ENCODE measurements at regions not wholly inside any gene's neighbourhood (a gene's known extent, or its start where the extent isn't known, plus 50 kb on each side); places are given as distances from the start of the nearest gene placed in this dataset.

DNA sequence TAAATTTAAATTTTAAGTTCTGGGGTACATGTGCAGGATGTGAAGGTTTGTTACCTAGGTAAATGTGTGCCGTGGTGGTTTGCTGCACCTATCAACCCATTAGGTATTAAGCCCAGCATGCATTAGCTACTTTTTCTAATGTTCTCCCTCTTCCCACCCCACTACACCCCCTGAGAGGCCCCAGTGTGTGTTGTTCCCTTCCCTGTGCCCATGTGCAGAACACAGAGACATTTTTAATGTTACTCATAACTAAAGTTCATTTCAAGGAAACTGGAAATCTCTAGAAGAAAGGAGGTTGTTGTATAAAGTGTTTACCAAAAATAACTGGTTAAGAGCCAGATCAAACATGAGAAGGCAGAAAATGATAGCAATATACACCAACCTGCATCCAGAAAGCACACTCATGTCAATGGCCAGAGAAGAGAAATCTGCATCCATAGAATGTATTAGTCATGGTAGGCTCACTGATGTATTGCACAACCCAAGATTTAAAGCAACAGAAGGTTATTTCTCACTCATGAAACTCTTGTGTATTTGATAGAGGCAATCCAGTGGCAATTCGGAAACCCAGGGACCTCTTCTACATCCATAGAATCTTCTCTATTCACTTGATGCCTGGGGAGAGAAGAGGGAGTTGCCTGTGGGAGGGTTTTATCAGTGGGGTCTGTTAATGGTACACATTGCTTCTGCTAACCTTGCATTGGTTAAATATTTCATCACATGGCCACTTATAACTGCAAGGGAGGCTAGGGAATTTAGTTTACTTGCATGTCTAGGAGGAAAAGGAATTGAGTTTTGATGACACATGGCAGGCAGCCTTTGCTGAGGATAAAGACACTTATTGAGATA is 321.9 kb upstream of the RASGRP1 start:
- DNase-seq (ENCODE audit: low spot score): no peak

DNA sequence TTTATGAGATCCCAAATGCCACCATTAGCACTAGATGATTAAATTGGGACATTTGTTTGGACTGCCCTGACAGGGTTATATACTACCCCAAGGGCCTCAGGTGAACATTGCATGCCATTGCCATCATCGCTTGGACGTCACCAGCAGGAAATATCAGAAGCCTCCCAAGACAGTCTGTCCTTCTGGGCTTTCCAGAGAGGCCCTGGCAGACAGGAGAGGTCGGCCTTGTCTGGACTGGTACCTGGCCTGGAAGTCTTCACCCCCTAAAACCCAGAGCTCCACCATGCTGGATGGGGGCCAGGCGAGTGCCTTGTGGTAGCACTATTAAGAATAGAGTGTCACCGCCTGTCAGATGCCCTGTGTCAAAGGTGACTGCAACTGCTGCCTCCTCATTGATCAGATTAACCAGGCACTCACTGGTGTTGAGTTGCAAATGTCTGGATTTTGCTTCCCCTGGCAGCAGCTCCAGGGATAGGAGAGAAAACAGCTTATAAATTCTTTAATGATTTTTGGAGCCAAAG is 324.1 kb upstream of the RASGRP1 start:
- DNase-seq (ENCODE audit: low spot score): no peak

DNA sequence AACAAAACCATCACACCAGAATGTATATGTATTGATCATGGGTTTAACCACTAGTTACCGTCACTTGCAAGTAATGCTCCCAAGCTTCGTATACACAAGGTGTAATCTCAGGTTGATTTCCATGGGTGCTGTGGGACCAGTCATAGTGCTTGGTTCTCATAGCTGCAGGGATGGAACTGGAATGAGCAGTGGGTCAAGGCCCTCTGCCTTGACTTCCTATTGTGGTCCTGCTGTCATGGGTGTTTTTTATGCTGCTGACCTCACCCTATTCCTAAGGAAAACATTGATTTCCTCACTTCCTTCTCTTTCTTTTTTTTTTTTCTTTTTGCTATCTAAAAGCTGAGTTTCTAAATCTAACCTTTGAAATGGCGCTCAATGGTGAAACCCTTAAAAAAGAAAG is 325.6 kb upstream of the RASGRP1 start:
- no peak for DNase-seq (ENCODE audit: low spot score)

DNA sequence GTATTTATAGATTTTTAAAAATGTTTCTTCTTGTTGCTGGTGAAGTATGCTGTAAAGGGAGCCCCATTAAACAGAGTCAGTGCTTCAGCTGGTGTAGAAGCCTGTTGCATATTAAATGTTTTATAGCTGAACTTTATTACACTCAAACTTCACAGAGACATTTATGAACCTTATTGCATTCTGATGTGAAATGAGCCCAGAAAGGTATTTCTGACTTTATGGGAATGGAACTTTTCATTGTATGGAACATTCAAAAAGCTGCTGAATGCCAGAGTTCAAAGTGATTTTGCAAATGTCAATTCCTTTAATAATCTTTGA is 329.3 kb upstream of the RASGRP1 start:
- no peak for DNase-seq (ENCODE audit: low spot score)

DNA sequence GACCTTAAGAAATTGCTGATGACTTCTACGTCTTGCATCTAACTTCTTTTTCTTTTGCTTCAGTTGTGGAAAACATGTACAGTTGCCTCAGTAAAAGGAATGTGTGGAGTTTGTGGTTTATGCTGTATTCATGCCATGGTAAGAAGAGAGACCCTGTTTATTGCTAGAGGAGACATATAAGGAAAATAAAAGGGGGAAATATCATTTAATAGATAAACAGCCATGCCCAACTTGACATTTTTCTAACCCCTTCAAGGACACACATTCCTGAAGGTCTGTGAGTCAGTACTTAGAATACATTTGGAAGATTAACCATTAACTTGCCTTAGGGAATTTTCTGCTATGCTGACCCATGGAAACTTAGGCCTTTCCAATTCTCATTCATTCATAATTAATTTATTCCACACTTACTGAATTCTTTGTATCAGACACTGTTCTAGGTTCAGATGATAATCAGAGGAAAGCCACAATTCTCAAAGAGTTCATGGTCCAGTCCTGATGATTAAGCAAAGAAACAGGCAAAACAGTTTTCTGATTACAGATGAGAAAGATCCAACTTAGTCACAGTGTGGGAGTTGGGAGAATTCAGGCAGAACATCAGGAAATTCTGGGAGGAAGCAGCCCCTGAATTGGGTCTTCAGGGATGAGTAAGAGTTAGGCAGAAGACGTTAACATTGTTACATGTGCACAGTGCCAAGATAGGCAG is 329.8 kb upstream of the RASGRP1 start:
- no peak for DNase-seq (ENCODE audit: low spot score)

DNA sequence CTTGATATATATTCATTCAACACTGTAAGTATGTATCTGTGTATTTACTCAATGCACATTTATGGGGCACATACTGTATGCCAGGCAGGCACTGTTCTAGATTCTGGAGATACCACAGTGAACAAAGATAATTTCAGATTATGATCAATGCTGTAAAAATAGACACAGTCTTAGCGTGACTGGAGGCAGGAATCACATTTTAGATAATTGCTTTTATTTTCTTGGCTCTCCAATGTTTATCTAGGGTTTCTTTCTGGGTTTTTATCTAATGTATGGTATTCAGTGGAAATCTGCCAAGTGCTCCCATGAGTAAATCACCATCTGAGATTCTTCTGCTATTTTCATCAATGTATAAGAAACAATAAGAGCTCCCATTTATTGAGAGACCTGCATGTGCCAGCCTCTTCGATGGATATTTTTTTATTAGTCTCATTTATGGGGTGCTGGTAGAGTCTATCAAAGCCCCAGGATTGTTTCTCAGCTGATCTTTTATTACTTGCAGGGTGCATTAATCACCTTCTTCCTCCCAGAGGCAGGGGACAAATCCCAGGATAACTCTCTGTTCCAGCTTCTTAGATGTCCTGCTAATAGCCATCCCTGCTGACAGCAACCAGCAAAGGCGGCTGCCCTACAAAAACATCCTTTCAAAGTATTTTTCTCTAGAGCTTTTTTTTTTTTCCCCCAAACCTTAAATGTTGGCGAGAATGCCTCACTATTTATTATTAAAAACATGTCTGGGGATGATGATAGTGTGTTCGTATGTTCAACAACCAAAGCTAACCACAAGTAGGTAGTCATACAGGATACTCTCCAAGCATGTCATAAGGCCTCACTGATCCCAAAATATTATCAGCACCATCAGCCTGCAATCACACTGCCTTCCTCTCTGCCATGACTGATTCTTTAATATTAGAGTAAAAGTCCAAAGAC is 331.0 kb upstream of the RASGRP1 start:
- DNase-seq (ENCODE audit: low spot score): no peak

DNA sequence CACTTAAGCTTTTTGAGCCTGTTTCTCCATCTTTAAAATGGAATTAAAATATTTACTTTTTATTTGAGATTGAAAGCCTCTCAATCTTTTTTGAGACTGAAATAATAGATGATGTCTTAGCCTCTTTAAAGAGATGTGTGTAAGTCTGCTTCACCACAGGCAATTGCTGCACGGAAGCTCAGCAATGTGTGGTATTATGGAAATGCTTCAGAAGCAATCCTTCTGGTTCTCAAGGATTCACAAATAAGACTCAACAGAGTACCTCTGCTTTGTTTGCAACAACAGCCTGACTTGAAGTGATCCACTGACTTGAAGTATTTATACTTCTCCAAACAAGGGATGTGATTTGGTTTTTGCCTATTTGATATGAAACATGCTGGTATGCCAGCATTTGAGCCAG is 332.0 kb upstream of the RASGRP1 start:
- DNase-seq (ENCODE audit: low spot score): no peak

DNA sequence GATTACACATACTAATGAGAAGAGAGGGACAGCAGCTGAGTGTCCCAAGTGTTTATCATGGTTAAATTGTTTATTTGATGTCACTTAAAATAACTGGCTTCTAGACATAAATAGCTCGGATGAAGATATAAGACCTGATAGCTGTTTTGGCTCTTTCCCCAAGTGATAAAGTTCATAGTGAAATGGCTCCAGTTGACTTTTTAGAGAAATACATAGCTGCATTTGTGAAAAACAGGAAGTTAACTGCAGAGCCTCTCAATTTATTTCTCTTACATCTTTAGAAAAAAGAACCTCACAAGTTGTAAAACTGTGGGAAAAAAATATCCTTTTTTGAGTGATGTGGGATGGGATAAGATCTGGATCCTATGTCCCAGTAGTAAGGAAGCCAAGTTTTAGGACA is 332.9 kb upstream of the RASGRP1 start:
- no peak for DNase-seq (ENCODE audit: low spot score)

DNA sequence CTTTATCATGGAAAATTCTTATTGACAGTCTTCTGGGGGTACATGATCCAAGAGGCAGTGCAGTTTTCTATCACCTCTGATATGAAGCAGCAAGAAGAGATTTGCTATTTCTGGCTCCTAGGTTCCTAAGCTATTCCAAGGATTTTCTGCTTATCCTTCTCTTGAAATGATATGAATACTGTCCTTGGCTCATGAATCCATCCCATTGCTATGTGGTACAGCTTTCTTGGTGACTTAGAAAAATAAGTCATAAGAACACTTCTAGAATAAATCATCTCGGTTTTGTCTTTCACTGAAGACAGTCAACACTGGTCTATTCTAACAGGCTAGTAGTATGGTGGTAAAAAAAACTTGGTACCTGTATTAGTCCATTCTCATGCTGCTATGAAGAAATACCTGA is 333.6 kb upstream of the RASGRP1 start:
- DNase-seq (ENCODE audit: low spot score): no peak

DNA sequence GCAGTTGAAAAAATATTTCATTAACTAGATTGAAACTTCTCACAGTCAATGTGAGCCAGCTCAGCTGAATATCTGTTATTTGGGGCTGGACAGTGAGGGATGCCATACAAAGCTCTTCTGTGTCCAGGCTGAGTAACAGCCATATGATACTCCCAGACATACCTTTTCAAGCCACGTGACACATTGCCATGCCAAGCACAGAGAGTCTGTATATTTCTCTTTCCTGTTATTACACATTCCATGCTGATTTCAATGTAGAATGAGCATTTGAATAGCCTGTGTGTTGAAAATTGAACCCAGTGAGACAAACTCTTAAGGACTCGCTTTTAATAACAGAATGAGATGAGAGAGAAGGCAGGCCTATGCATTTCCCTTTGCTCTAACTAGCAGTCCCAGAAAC is 334.7 kb upstream of the RASGRP1 start:
- no peak for DNase-seq (ENCODE audit: low spot score)

DNA sequence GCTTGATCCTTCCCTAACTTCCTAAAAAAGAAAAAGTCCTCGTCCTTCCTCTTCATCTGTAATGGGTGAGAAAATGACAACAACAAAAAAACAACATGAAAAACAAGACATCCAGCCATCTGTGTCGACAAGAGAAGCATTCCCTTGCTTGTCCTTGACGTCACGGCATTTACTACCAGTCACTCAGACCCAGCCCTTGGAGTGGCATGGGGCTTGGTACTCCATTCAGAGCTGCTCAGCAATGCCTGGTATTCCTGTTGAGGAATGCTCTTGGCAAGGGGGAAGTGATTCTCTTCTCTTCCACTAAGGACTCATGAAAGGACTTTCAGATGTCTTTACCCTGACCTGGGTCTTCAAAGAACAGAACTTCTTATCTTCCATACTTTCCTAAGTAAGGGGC is 339.7 kb upstream of the RASGRP1 start:
- DNase-seq (ENCODE audit: low spot score): no peak

DNA sequence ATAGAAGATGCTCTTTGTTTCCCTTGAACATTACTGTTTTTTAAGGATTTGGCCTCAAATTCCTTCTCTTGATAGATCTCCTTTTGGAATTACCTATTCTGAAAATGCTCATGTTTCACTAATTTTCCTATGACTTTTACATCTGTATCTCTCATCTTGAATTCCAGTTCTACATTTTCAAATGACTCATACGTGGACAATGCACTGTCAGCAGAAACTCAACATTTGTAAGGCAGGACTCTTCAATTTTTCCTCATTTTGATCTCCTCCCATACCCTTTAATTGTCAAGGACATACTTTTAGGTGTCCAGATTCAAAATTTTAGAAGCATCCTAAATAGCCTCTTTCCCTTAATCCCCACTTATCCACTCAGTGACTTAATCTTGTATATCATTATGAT is 341.0 kb upstream of the RASGRP1 start:
- no peak for DNase-seq (ENCODE audit: low spot score)

DNA sequence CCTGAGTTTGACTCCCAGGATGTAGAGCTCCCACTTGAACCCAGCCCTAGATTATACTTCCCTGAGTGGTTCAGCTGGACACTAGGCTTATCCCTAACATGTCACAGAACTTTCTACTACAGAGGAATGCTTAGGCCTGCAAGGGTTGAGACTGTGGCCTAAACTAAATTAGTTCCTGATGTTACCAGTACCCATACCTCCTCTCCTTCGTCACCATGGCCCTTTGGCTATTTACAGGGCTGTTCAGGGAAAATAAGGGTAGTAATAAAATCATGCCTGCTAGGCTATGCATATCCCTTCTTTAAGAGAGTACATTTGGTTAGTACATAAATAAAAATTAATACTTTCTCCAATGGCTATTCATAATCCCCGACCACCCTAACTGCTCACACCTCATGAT is 356.4 kb upstream of the RASGRP1 start:
- DNase-seq (ENCODE audit: low spot score): no peak

DNA sequence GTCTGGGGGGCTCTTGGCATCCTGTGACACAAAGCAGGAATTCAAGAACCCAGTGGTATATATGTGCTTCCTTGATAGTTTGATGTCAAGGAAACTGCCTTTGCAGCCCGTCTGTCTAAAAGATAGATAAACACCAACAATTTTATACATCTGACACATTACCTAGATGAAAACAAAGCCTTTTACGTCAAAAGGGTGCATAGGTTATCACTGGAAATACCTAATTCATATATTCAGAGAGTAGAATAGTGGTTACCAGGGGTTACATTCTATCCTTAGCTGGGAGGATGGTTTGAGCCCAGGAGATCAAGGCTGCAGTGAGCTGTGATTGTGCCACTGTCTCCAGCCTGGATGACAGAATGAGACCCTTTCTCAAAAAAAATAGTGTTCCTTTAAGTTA is 356.9 kb upstream of the RASGRP1 start:
- DNase-seq (ENCODE audit: low spot score): no peak

DNA sequence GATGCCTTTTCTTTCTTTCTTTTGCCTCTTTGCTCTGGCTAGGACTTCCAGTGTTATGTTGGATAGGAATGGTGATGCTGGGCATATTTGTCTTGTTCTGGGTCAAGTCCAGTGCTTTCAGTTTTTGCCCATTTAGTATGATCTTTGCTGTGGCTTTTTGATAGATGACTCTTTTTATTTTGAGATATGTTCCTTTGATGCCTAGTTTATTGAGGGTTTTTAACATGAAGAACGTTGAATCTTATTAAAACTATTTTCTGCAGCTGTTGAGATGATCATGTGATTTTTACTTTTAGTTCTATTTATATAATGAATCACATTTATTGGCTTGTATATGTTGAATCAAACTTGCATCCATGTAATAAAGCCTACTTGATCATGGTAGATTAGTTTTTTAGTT is 363.8 kb upstream of the RASGRP1 start:
- no peak for DNase-seq (ENCODE audit: low spot score)

DNA sequence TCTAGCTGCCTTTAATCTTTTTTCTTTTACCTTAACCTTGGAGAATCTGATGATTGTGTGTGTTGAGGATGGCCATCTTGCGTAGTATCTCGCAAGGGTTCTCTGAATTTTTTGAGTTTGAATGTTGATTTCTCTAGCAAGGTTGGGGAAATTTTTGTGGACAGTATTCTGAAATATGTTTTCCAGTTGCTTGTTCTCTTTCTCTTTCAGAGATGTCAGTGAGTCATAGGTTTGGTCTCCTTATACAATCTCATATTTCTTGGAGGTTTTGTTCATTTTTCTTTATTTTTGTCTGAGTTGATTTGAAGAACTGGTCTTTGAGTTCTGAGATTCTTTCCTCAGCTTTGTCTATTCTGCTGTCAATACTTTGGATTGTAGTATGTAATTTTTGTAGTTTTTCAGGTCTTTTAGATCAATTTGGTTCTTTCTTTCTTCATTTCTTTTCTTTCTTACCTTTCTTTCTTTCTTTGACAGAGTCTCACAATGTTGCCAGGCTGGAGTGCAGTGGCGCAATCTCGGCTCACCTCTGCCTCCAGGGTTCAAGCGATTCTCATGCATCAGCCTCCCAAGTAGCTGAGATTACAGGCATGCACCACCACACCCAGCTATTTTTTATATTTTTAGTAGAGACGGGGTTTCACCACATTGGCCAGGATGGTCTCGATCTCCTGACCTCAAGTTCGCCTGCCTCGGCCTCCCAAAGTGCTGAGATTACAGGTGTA is 366.4 kb upstream of the RASGRP1 start:
- DNase-seq (ENCODE audit: low spot score): no peak

DNA sequence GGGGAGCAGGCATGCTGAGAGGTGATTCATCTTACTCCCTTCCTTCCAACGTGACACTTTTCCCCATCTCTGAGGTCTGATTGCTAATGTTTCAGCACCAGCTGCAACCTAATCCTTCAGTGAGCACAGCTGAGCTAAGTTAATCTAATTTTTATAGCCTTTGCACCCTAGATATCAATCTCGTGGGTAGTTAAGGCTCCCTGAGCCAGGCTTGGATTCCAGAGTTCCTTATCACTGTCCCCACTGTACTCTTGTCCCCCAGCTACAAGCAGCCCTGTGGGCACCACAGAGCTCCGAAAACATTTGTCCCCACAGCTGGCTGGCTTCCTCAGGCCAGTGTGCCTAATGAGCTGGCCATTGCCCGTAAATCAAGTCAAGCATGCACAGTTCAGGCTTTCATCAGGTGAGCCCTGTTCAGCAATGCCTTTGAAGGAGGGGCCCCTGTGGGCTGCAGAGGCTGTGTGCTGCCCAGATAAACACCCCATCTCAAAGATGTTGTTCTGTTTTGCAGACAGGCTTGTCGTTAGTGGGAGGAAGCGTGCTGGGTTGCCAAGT is 376.9 kb upstream of the RASGRP1 start:
- no peak for DNase-seq (ENCODE audit: low spot score)

DNA sequence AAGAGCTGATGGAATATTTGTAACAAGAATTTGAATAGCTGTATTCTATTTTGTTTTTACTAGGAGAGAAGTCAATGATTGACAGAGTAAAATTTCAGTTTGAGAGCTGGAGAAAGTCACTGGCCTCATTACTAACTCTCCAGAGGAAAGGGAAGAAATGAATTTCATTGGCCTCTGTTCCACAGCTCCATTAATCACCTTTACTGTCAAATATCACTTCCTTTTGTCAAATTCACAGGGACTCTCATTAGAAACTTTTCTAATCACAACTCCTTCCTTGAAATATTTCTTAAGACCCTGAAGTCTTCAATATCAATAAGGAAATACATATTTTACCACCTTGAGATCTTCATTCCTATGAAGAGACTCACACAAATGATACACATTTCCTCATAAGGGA is 379.9 kb upstream of the RASGRP1 start:
- DNase-seq (ENCODE audit: low spot score): no peak

DNA sequence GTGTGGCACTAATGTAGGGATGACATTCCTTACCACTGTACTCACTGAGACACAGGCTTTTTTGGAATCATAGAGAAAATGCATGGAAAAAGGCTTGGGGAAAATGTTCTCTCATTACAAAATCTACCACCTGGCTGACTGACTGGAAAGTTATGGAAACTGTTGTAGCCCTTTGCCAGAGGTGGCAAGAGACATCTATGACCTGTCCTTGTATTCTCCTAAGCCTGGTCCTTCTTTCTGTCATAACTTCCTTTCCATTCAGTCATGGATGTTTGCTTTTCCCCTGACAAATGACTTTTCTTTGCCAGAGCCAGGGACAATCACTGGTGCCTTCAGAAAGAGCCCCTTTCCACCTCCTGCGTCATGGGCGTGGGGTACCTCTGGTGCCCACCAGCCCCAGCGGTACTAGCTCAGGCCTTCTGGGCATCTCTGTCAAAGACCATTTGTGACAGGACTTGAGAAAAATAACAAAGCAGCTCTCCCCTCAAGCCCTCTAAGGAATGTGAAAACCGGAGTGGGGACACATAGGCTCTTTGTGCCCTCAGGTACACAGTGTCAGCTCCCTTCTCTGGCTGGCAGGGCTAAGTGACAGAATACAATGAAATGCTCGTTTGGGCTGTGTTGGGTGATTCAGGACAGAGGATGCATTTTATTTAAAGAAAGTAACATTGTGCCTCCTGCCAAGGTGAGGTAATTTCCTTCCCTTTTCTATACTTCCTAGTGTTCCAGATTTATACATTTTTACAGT is 381.1 kb upstream of the RASGRP1 start:
- no peak for DNase-seq (ENCODE audit: low spot score)

DNA sequence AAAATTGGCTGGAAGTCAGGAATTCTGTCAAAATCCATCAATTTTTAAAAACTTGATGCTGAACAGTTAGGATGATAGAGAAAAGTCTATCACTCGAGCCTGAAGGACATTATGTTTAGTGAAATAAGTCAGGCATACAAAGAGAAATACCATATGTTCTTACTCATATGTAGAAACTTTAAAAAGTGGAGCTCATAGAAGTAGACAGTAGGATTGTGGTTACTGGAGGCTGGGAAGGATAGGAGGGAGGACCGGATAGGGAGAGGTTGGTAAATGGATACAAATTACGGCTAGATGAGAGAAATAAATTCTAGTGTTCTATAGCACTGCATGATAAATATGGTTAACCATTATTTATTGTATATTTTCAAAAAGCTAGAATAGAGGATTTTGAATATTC is 389.5 kb upstream of the RASGRP1 start:
- no peak for DNase-seq (ENCODE audit: low spot score)

DNA sequence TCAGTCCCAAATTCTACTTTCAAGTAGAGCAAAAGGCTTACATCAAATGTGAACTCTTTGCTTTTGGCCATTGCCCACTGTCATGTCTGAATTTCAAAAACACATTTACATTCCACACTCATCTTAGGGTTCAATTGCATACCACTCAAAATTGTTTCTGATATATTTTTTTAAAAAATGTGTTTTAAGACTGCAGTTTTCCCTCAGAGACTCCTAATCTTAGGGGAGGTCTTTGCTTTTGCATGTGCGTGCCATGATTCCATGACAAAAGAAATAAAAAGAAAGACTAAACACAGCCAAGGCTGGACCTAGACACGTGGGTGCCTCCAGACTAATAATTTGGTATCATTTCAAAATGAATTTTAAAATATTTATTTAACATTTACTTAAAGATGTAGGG is 396.8 kb upstream of the RASGRP1 start:
- no peak for DNase-seq (ENCODE audit: low spot score)

Data from ureter (tissue), 1 donor.